HL-60 (cell line): ENCODE measurements at regions not wholly inside any gene's neighbourhood (a gene's known extent, or its start where the extent isn't known, plus 50 kb on each side); places are given as distances from the start of the nearest gene placed in this dataset.

Experiments used
- POLR2AphosphoS5 ChIP-seq: IDR thresholded peaks from 2 replicates; pipeline ENCODE4 v1.6.1; 2012; ENCODE audit warnings: low read depth
- SPI1 ChIP-seq: IDR thresholded peaks from 2 replicates; pipeline ENCODE4 v1.6.1; 2012; ENCODE audit warnings: low read depth, mild to moderate bottlenecking, borderline replicate concordance
- TF ChIP-seq, protein P1 (sequence below): IDR thresholded peaks from one replicate; pipeline ENCODE4 v1.5.1; 2011; ENCODE audit warnings: low read length, control low read depth, inconsistent platforms; ENCODE audit not compliant: insufficient read depth
- TF ChIP-seq, protein P2 (sequence below): IDR thresholded peaks from 2 replicates; pipeline ENCODE4 v1.6.1; 2012; ENCODE audit warnings: low read depth; ENCODE audit not compliant: insufficient replicate concordance

DNA sequence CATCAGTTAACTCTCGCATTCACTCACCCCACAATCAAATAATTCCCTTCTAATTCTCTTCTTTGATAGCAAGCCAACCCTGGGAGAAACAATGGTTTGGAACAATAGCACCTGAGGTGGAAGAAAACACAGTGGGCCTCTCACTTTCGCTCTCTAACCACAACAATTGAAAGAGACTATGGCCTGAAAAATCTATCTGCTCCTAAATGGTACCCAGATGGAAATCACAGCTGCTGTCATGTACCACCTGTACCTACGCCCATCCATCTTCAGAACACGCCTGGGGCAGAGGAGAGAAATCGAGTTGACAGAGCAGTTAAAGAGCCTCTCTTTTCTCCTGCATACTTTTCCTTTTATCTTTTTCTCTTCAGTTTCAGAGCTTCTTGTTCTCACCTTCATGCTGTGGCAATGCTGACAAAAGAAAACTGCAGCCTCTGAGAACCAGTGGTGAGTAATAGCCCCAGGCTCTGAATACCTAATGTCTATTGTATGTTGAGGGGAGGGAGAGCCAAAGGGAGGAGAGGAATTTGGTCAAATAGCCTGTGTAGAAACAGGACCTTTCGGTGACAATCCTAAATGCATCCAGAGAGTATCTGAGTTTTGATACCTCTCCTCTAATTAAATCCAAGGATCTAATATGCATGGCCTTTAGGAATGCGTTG lies 57.7 kb downstream of the ZC3H11B start:
- TF ChIP-seq, protein P1, sequence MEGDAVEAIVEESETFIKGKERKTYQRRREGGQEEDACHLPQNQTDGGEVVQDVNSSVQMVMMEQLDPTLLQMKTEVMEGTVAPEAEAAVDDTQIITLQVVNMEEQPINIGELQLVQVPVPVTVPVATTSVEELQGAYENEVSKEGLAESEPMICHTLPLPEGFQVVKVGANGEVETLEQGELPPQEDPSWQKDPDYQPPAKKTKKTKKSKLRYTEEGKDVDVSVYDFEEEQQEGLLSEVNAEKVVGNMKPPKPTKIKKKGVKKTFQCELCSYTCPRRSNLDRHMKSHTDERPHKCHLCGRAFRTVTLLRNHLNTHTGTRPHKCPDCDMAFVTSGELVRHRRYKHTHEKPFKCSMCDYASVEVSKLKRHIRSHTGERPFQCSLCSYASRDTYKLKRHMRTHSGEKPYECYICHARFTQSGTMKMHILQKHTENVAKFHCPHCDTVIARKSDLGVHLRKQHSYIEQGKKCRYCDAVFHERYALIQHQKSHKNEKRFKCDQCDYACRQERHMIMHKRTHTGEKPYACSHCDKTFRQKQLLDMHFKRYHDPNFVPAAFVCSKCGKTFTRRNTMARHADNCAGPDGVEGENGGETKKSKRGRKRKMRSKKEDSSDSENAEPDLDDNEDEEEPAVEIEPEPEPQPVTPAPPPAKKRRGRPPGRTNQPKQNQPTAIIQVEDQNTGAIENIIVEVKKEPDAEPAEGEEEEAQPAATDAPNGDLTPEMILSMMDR: no peak
- TF ChIP-seq POLR2AphosphoS5 (no peak), SPI1 (no peak)
- TF ChIP-seq, protein P2, sequence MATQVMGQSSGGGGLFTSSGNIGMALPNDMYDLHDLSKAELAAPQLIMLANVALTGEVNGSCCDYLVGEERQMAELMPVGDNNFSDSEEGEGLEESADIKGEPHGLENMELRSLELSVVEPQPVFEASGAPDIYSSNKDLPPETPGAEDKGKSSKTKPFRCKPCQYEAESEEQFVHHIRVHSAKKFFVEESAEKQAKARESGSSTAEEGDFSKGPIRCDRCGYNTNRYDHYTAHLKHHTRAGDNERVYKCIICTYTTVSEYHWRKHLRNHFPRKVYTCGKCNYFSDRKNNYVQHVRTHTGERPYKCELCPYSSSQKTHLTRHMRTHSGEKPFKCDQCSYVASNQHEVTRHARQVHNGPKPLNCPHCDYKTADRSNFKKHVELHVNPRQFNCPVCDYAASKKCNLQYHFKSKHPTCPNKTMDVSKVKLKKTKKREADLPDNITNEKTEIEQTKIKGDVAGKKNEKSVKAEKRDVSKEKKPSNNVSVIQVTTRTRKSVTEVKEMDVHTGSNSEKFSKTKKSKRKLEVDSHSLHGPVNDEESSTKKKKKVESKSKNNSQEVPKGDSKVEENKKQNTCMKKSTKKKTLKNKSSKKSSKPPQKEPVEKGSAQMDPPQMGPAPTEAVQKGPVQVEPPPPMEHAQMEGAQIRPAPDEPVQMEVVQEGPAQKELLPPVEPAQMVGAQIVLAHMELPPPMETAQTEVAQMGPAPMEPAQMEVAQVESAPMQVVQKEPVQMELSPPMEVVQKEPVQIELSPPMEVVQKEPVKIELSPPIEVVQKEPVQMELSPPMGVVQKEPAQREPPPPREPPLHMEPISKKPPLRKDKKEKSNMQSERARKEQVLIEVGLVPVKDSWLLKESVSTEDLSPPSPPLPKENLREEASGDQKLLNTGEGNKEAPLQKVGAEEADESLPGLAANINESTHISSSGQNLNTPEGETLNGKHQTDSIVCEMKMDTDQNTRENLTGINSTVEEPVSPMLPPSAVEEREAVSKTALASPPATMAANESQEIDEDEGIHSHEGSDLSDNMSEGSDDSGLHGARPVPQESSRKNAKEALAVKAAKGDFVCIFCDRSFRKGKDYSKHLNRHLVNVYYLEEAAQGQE: no peak
